Karpas-422 (cell line): ENCODE measurements at regions not wholly inside any gene's neighbourhood (a gene's known extent, or its start where the extent isn't known, plus 50 kb on each side); places are given as distances from the start of the nearest gene placed in this dataset.
"Not testable (repeated sequence)": the region's sequence is repeated elsewhere in the genome, so short reads cannot be mapped to it uniquely, and the experiment has no call there.

Experiments
- DNase-seq: peaks from one replicate; pipeline ENCODE4 v3.0.0-alpha.2; 2015
- H2AFZ ChIP-seq: fragments of 200-600 bp; sonication (generic); 2 replicates; pipeline ENCODE4 v1.6.1; 2014; ENCODE audit warnings: antibody characterized with exemption, low read length, mixed read lengths
- H3K27ac ChIP-seq: fragments of 200-600 bp; sonication (generic); 2 replicates; pipeline ENCODE4 v1.5.1; 2014; ENCODE audit warnings: mild to moderate bottlenecking, low read length, moderate library complexity
- H3K27me3 ChIP-seq: fragments of 200-600 bp; sonication (generic); 2 replicates; pipeline ENCODE4 v1.6.1; 2014; ENCODE audit warnings: low read length, mixed read lengths
- H3K36me3 ChIP-seq: fragments of 200-600 bp; sonication (generic); 2 replicates; pipeline ENCODE4 v1.6.1; 2014; ENCODE audit warnings: low read length, mixed read lengths; ENCODE audit not compliant: insufficient read depth
- H3K4me1 ChIP-seq: fragments of 200-600 bp; sonication (generic); 2 replicates; pipeline ENCODE4 v1.6.1; 2014; ENCODE audit warnings: mild to moderate bottlenecking, low read length, mixed read lengths
- H3K4me2 ChIP-seq: fragments of 200-600 bp; sonication (generic); 2 replicates; pipeline ENCODE4 v1.6.1; 2014; ENCODE audit warnings: low read length, low read depth, mild to moderate bottlenecking; ENCODE audit not compliant: poor library complexity, severe bottlenecking
- H3K4me3 ChIP-seq: fragments of 200-600 bp; sonication (generic); 2 replicates; pipeline ENCODE4 v1.5.1; 2014; ENCODE audit warnings: mild to moderate bottlenecking, antibody characterized with exemption, low read length, mixed read lengths
- H3K79me2 ChIP-seq: fragments of 200-600 bp; sonication (generic); 2 replicates; pipeline ENCODE4 v1.6.1; 2014; ENCODE audit warnings: mild to moderate bottlenecking, low read length, mixed read lengths
- H3K9ac ChIP-seq: fragments of 200-600 bp; sonication (generic); 2 replicates; pipeline ENCODE4 v1.6.0; 2014; ENCODE audit warnings: low read length
- H3K9me2 ChIP-seq: fragments of 200-600 bp; sonication (generic), shearing (Covaris generic); replicated peaks from 2 replicates; pipeline ENCODE4 v1.6.0; 2014; ENCODE audit warnings: mild to moderate bottlenecking, low read length, moderate library complexity; ENCODE audit not compliant: insufficient read depth
- H3K9me3 ChIP-seq: fragments of 300-700, 200-600 bp; sonication (generic); 2 replicates; pipeline ENCODE4 v1.6.1; 2014; ENCODE audit warnings: low read length, mixed read lengths
- H4K20me1 ChIP-seq: fragments of 200-600 bp; sonication (generic); 2 replicates; pipeline ENCODE4 v1.6.1; 2014; ENCODE audit warnings: mild to moderate bottlenecking, antibody characterized with exemption, low read length, low read depth; ENCODE audit not compliant: insufficient read depth

- H3K4me2 ChIP-seq: no peak overlapping the region
- no peak overlapping the region for H3K27ac ChIP-seq
- H4K20me1 ChIP-seq: no peaks in the 10 kb centered on the region
- no peak overlapping the region for H3K9ac ChIP-seq
- H3K36me3 ChIP-seq: no peaks in the 10 kb centered on the region
- no peak overlapping the region for H2AFZ ChIP-seq
- H3K4me1 ChIP-seq: no peaks in the 10 kb centered on the region
- H3K9me3 ChIP-seq: no peaks in the 10 kb centered on the region
- H3K9me2 ChIP-seq: no peaks in the 10 kb centered on the region
- H3K4me3 ChIP-seq: no peak overlapping the region
- no peaks in the 10 kb centered on the region for H3K27me3 ChIP-seq
- DNase-seq: no peak
- H3K79me2 ChIP-seq: no peaks in the 10 kb centered on the region
Observed at GRCh38 chr2:65580824-65581223, 148.4 kb upstream of the SPRED2 start.

GRCh38 chr2:65579506-65580235 lies 147.3 kb upstream of the SPRED2 start:
- no peak overlapping the region for H2AFZ ChIP-seq
- H3K27ac ChIP-seq: no peak overlapping the region
- H3K9ac ChIP-seq: no peak overlapping the region
- H3K36me3 ChIP-seq: no peaks in the 10 kb centered on the region
- H4K20me1 ChIP-seq: no peaks in the 10 kb centered on the region
- no peaks in the 10 kb centered on the region for H3K4me1 ChIP-seq
- no peaks in the 10 kb centered on the region for H3K79me2 ChIP-seq
- DNase-seq: no peak
- no peaks in the 10 kb centered on the region for H3K27me3 ChIP-seq
- no peak overlapping the region for H3K4me3 ChIP-seq
- H3K9me2 ChIP-seq: no peaks in the 10 kb centered on the region
- no peaks in the 10 kb centered on the region for H3K9me3 ChIP-seq
- H3K4me2 ChIP-seq: no peak overlapping the region

GRCh38 chr2:65577654-65578053 lies 145.3 kb upstream of the SPRED2 start:
- DNase-seq: no peak
- Histone ChIP-seq H3K4me1 (no peaks in the 10 kb centered on the region), H3K9me3 (no peaks in the 10 kb centered on the region), H3K4me2 (no peak overlapping the region), H3K27ac (no peak overlapping the region), H4K20me1 (no peaks in the 10 kb centered on the region), H3K9me2 (no peaks in the 10 kb centered on the region), H2AFZ (no peak overlapping the region), H3K79me2 (no peaks in the 10 kb centered on the region), H3K4me3 (no peak overlapping the region), H3K9ac (no peak overlapping the region), H3K27me3 (no peaks in the 10 kb centered on the region), H3K36me3 (no peaks in the 10 kb centered on the region)

GRCh38 chr2:65576861-65577601 lies 144.6 kb upstream of the SPRED2 start:
- no peaks in the 10 kb centered on the region for H3K9me2 ChIP-seq
- H3K27ac ChIP-seq: no peak overlapping the region
- no peaks in the 10 kb centered on the region for H3K4me1 ChIP-seq
- H3K27me3 ChIP-seq: no peaks in the 10 kb centered on the region
- no peaks in the 10 kb centered on the region for H3K79me2 ChIP-seq
- no peaks in the 10 kb centered on the region for H4K20me1 ChIP-seq
- H3K9ac ChIP-seq: no peak overlapping the region
- no peak overlapping the region for H2AFZ ChIP-seq
- H3K4me3 ChIP-seq: no peak overlapping the region
- no peaks in the 10 kb centered on the region for H3K9me3 ChIP-seq
- H3K4me2 ChIP-seq: no peak overlapping the region
- no peaks in the 10 kb centered on the region for H3K36me3 ChIP-seq
- no peak for DNase-seq

GRCh38 chr2:65576278-65576677 lies 143.9 kb upstream of the SPRED2 start:
- Histone ChIP-seq H3K4me2 (no peak overlapping the region), H4K20me1 (no peaks in the 10 kb centered on the region), H3K27me3 (no peaks in the 10 kb centered on the region), H3K79me2 (no peaks in the 10 kb centered on the region), H3K9me3 (no peaks in the 10 kb centered on the region), H3K9ac (no peak overlapping the region), H2AFZ (no peak overlapping the region), H3K4me1 (no peaks in the 10 kb centered on the region), H3K36me3 (no peaks in the 10 kb centered on the region), H3K9me2 (no peaks in the 10 kb centered on the region), H3K27ac (no peak overlapping the region), H3K4me3 (no peak overlapping the region)
- no peak for DNase-seq

- H4K20me1 ChIP-seq: no peaks in the 10 kb centered on the region
- H3K4me3 ChIP-seq: no peak overlapping the region
- H3K27me3 ChIP-seq: no peaks in the 10 kb centered on the region
- H3K27ac ChIP-seq: no peak overlapping the region
- H3K4me1 ChIP-seq: no peaks in the 10 kb centered on the region
- H3K9me2 ChIP-seq: no peaks in the 10 kb centered on the region
- H3K9ac ChIP-seq: no peak overlapping the region
- no peaks in the 10 kb centered on the region for H3K9me3 ChIP-seq
- no peak for DNase-seq
- H2AFZ ChIP-seq: no peak overlapping the region
- no peak overlapping the region for H3K4me2 ChIP-seq
- H3K36me3 ChIP-seq: no peaks in the 10 kb centered on the region
- no peaks in the 10 kb centered on the region for H3K79me2 ChIP-seq
Observed at GRCh38 chr2:65574993-65575392, 142.6 kb upstream of the SPRED2 start.

GRCh38 chr2:65568656-65569440 lies 136.4 kb upstream of the SPRED2 start:
- not testable (repeated sequence) for H4K20me1 ChIP-seq, H3K79me2 ChIP-seq, H3K9me3 ChIP-seq, H3K9me2 ChIP-seq, H3K27ac ChIP-seq, H3K27me3 ChIP-seq, H2AFZ ChIP-seq, H3K4me2 ChIP-seq, H3K9ac ChIP-seq, H3K4me1 ChIP-seq, H3K4me3 ChIP-seq, H3K36me3 ChIP-seq, DNase-seq

GRCh38 chr2:65566617-65567016 lies 134.2 kb upstream of the SPRED2 start:
- no peaks in the 10 kb centered on the region for H3K36me3 ChIP-seq

More at GRCh38 chr2:65566617-65567016, 134.2 kb upstream of the SPRED2 start:
- H3K9ac ChIP-seq: no peak overlapping the region
- no peak for DNase-seq
- no peaks in the 10 kb centered on the region for H3K4me1 ChIP-seq
- H3K27me3 ChIP-seq: no peaks in the 10 kb centered on the region
- H2AFZ ChIP-seq: no peak overlapping the region
- no peaks in the 10 kb centered on the region for H3K9me2 ChIP-seq
- no peak overlapping the region for H3K4me3 ChIP-seq
- H3K27ac ChIP-seq: no peak overlapping the region
- H4K20me1 ChIP-seq: no peaks in the 10 kb centered on the region
- no peak overlapping the region for H3K4me2 ChIP-seq
- H3K9me3 ChIP-seq: no peaks in the 10 kb centered on the region
- no peaks in the 10 kb centered on the region for H3K79me2 ChIP-seq
